SU-DHL-6 (cell line): ENCODE measurements at regions not wholly inside any gene's neighbourhood (a gene's known extent, or its start where the extent isn't known, plus 50 kb on each side); places are given as distances from the start of the nearest gene placed in this dataset.
"Not testable (repeated sequence)": the region's sequence is repeated elsewhere in the genome, so short reads cannot be mapped to it uniquely, and the experiment has no call there.

Experiments
- H2AFZ ChIP-seq: fragments of 200-600 bp; sonication (generic); 2 replicates; pipeline ENCODE4 v1.6.1; 2014; ENCODE audit warnings: low read depth, mild to moderate bottlenecking, moderate library complexity, mixed read lengths, antibody characterized with exemption, low read length; ENCODE audit not compliant: severe bottlenecking
- H3F3A ChIP-seq: fragments of 200-600 bp; shearing (Covaris generic); 2 replicates; pipeline ENCODE4 v1.6.0; 2016; ENCODE audit warnings: antibody characterized with exemption, mild to moderate bottlenecking; ENCODE audit not compliant: insufficient read depth
- H3K27ac ChIP-seq: fragments of 200-600 bp; sonication (generic); 2 replicates; pipeline ENCODE4 v1.5.1; 2016; ENCODE audit warnings: low read depth, mild to moderate bottlenecking, low read length, moderate library complexity, mixed read lengths
- H3K27me3 ChIP-seq: fragments of 200-600 bp; sonication (generic), shearing (Covaris generic); 2 replicates; pipeline ENCODE4 v1.6.0; 2014; ENCODE audit warnings: mild to moderate bottlenecking, low read length
- H3K36me3 ChIP-seq: fragments of 200-600 bp; sonication (generic); 2 replicates; pipeline ENCODE4 v1.6.1; 2014; ENCODE audit warnings: mild to moderate bottlenecking, low read length, mixed read lengths
- H3K4me2 ChIP-seq: fragments of 300-600, 200-600 bp; shearing (Covaris generic), sonication (generic); 2 replicates; pipeline ENCODE4 v1.6.0; 2014; ENCODE audit warnings: low read length, low read depth, mild to moderate bottlenecking; ENCODE audit not compliant: poor library complexity, severe bottlenecking
- H3K4me3 ChIP-seq: fragments of 200-600 bp; sonication (generic); 2 replicates; pipeline ENCODE4 v1.5.1; 2014; ENCODE audit warnings: antibody characterized with exemption, low read length, mild to moderate bottlenecking, mixed read lengths; ENCODE audit not compliant: insufficient read depth, poor library complexity, severe bottlenecking
- H3K79me2 ChIP-seq: fragments of 200-600 bp; sonication (generic); 2 replicates; pipeline ENCODE4 v1.6.1; 2014; ENCODE audit warnings: mild to moderate bottlenecking, low read length, moderate library complexity; ENCODE audit not compliant: insufficient read depth
- H3K9ac ChIP-seq: fragments of 200-600 bp; sonication (generic); 2 replicates; pipeline ENCODE4 v1.7.0; 2014; ENCODE audit warnings: mild to moderate bottlenecking, low read length
- H3K9me2 ChIP-seq: fragments of 200-600 bp; sonication (generic); replicated peaks from 2 replicates; pipeline ENCODE4 v1.6.1; 2014; ENCODE audit warnings: low read length; ENCODE audit not compliant: insufficient read depth
- H3K9me3 ChIP-seq: fragments of 200-600 bp; sonication (generic); 2 replicates; pipeline ENCODE4 v1.6.1; 2014; ENCODE audit warnings: low read length, mixed read lengths; ENCODE audit not compliant: insufficient read depth
- H4K20me1 ChIP-seq: fragments of 200-600 bp; sonication (generic); 2 replicates; pipeline ENCODE4 v1.6.1; 2014; ENCODE audit warnings: low read depth, mild to moderate bottlenecking, antibody characterized with exemption, low read length, moderate library complexity, mixed read lengths
- CTCF ChIP-seq: fragments of 200-600 bp; sonication (generic); IDR thresholded peaks from one replicate; pipeline ENCODE4 v1.5.1; 2017; ENCODE audit warnings: antibody characterized with exemption, mild to moderate bottlenecking, low read length, moderate library complexity; ENCODE audit not compliant: insufficient read depth, poor library complexity, severe bottlenecking
- EZH2phosphoT487 ChIP-seq: fragments of 200-600 bp; sonication (generic), shearing (Covaris generic); conservative IDR thresholded peaks from 2 replicates; pipeline ENCODE4 v1.6.1; 2018; ENCODE audit warnings: mild to moderate bottlenecking, antibody characterized with exemption, low read length, moderate library complexity, mixed read lengths

- no peaks in the 10 kb centered on the region for H3F3A ChIP-seq
- no peak for TF ChIP-seq EZH2phosphoT487
- no peak for TF ChIP-seq CTCF
- H4K20me1 ChIP-seq: no peaks in the 10 kb centered on the region
- no peaks in the 10 kb centered on the region for H3K36me3 ChIP-seq
- H3K9me2 ChIP-seq: no peaks in the 10 kb centered on the region
- H3K27me3 ChIP-seq: no peaks in the 10 kb centered on the region
- H3K9ac ChIP-seq: no peak overlapping the region
- H3K9me3 ChIP-seq: no peaks in the 10 kb centered on the region
- no peaks in the 10 kb centered on the region for H3K79me2 ChIP-seq
- H3K27ac ChIP-seq: no peak overlapping the region
- H3K4me3 ChIP-seq: no peak overlapping the region
- no peak overlapping the region for H2AFZ ChIP-seq
- H3K4me2 ChIP-seq: no peak overlapping the region
These were observed 135.3 kb upstream of the EPB41L4A start for GRCh38 chr5:112554101-112554977.

DNA sequence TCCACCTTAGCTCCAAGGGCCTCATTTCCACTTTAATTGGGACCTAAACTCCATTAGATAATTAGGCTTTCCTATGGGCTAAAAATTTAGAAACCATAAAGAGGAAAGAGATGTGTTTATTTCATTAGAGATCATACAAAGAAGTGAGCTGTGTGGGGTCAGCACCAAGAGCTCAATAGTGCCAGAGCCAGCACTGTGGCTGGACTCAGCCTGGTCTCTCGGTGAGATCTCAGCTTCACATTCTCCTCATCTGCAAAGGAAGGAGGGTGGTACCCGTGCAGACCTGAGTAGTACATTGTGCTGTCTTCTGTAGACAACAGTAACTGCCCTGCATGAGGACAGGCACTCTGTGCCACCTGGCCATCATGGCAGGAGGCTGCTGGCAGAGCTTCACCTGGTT is 136.1 kb upstream of the EPB41L4A start:
- Histone ChIP-seq H3K36me3 (no peaks in the 10 kb centered on the region), H3K27ac (no peak overlapping the region), H3K27me3 (no peaks in the 10 kb centered on the region), H3K9me2 (no peaks in the 10 kb centered on the region), H2AFZ (no peak overlapping the region), H4K20me1 (no peaks in the 10 kb centered on the region), H3K4me3 (no peak overlapping the region), H3K9ac (no peak overlapping the region), H3F3A (no peaks in the 10 kb centered on the region), H3K9me3 (no peaks in the 10 kb centered on the region), H3K4me2 (no peak overlapping the region), H3K79me2 (no peaks in the 10 kb centered on the region)
- TF ChIP-seq CTCF (no peak), EZH2phosphoT487 (no peak)

GRCh38 chr5:112555691-112556090 is 136.6 kb upstream of the EPB41L4A start:
- Histone ChIP-seq H3K9me2 (no peaks in the 10 kb centered on the region), H3K27me3 (no peaks in the 10 kb centered on the region), H3F3A (no peaks in the 10 kb centered on the region), H3K4me2 (no peak overlapping the region), H3K9me3 (no peaks in the 10 kb centered on the region), H4K20me1 (no peaks in the 10 kb centered on the region), H3K36me3 (no peaks in the 10 kb centered on the region), H3K79me2 (no peaks in the 10 kb centered on the region), H3K27ac (no peak overlapping the region), H3K4me3 (no peak overlapping the region), H3K9ac (no peak overlapping the region), H2AFZ (no peak overlapping the region)
- TF ChIP-seq EZH2phosphoT487: no peak
- no peak for TF ChIP-seq CTCF

DNA sequence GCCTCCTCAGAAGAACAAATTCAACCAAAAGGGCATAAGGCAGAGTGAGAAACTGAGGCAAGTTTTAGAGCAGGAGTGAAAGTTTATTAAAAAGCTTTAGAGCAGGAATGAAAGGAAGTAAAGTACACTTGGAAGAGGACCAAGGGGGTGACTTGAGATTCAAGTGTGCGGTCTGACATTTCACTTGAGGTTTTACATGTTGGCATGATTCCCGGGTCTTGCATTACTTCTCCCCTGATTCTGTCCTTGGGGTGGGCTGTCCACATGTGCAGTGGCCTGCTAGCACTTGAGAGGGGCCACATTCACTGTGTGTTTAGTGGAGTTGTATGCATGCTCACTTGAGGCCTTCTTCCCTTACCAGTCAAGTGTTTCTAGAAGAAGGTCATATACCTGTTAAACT is 140.4 kb upstream of the EPB41L4A start:
- peaks cover 15% of the 10 kb centered on the region; the same call in 1 of the 2 replicates for H3K9me3 ChIP-seq
- not testable (repeated sequence) for H4K20me1 ChIP-seq, H3K9me2 ChIP-seq, H3K4me2 ChIP-seq, H3K27ac ChIP-seq, H3K9ac ChIP-seq, H3K4me3 ChIP-seq, H2AFZ ChIP-seq, H3K27me3 ChIP-seq, H3K79me2 ChIP-seq, H3K36me3 ChIP-seq, H3F3A ChIP-seq
